HuH-7.5 (cell line): ENCODE measurements at regions not wholly inside any gene's neighbourhood (a gene's known extent, or its start where the extent isn't known, plus 50 kb on each side); places are given as distances from the start of the nearest gene placed in this dataset.
A peak's percentile ranks its signal among the peaks of the same experiment; 100 is the strongest.
"Not testable (repeated sequence)": the region's sequence is repeated elsewhere in the genome, so short reads cannot be mapped to it uniquely, and the experiment has no call there.

Source experiments
- DNase-seq: peaks from one replicate; pipeline ENCODE4 v3.0.0; 2011; ENCODE audit warnings: low spot score

GRCh38 chr3:107942244-107942643 lies 148.6 kb downstream of the CD47 start:
- DNase-seq, result no peak

DNA sequence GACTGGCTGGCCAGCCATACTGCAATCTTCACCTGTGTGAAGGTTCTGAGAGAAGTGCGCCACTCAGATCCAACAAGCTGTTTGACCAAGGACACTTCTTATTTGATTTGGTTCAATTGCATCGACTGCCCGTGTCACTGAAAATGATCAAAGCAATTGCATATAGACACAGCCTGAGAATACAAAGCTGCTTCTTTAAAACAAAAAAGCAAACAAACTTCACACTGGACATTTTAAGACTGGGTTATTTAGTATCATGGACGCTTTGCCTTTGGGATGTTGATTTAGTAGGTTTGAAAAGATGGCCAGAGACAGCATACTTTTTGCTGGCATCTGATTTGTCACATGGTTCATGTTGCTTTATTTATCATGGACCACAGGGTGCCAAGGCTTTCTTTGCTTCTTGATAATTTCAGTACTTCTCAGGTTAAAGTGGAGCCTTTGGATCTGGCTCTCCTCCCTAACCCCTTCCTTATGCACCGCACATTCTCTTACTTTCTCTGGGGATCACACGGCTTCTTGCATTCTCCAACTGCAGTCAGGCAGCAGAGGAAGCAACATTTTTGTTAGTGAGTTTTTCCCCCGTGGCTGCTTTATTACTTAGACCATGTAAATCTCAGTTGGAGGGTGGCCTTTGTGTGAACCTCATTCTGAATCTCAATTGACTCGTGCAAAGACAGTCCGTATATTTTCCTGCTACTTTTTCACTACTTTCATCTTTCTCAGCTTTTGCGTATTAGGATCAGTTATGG lies 151.0 kb downstream of the CD47 start:
- DNase-seq, result no peak

- no peak for DNase-seq
These were observed 152.7 kb downstream of the CD47 start for GRCh38 chr3:107938143-107938542.

GRCh38 chr3:107934808-107935207 lies 156.0 kb downstream of the CD47 start:
- DNase-seq, result no peak

GRCh38 chr3:107933450-107933849 lies 157.4 kb downstream of the CD47 start:
- DNase-seq, result no peak

- DNase-seq, result no peak
These were observed 159.5 kb downstream of the CD47 start for GRCh38 chr3:107931326-107931725.

DNA sequence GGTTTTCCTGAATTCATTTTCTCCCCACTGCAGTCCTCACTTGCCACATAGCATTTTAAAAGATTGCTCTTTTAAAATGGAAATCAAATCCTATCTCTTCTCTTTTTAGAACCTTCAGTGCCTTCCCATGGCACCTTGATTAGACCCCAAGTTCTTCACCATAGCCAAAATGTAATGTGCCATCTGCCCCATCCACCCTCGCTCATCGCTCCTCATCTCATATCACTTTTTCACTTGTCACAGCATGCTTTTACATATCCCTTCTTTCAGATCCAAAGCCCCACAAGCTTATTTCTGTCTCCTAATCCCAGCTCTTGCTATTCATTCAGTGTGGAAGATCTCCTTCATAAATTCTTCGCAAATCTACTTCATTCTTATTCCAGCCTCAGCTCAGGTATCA lies 161.7 kb downstream of the CD47 start:
- no peak for DNase-seq

DNA sequence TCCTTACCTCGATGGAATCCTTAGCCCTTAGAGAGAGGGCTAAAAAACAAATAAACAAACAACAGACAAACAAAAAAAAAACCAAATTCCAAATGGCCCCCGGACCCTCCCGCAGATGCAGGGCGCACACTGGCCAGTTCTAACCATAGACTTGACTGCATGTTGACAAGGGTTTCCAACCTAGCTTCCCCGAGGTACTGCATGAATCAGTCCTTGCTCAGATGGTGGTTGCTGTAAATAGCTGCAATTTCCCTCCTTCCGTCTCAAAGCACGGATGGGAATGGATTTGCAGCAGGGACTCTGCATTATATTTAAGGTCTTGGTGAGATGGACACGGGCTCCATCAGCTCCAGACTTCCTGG lies 162.8 kb downstream of the CD47 start:
- peak; percentile 39 for DNase-seq

DNA sequence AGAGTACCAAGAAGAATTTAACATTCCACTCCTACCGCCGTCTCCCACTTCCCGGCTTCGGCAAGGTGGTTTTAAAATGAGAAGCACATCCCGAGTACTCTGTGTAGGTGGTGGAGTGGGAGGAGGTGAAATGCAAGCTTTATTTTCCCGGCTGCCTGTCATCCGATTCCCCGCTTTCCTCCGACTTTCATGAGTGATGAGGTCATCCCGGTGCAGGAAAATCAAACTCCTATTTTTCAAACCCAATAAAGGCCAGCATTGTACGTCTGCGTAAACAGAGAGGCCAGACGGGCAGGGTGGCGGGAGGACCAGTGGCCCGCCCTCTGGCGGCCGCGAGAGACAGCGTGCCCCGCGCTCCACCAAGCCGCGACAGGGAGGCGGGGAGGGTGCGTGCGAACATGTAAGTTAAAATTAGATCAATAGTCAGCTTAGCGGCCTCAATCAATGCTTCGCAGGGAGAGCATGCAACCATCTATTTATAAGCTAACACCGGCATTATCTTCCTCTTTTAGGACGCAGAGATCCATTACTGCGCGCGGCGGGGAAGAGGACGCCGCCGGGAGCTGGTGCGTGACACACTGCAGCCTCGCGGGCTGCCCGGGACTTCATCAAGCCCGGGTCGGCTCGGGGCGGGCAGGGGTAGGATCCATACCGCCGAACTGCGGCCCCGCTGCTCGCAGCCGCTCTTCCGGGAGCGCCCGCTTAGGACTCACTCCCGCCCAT lies 163.3 kb downstream of the CD47 start:
- DNase-seq, result peak; percentile 82

DNA sequence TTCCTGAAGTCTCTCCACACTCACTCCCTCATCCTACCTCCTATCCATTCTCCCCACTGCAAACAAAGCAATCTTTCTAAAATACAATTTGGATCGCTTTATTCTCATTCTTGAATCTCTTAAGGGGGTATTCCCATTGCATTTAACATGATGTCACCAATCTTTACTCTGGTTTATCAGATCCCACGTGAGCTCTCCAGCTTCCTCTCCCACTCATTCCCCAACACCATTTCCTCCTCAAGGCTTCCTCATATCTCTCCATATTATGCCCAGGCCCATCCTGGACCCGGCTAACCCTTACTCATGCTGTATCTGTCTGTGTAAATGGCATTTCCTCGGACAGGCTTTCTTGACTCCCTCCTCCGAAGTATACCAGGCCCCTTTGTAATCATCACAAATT lies 165.0 kb downstream of the CD47 start:
- no peak for DNase-seq

DNA sequence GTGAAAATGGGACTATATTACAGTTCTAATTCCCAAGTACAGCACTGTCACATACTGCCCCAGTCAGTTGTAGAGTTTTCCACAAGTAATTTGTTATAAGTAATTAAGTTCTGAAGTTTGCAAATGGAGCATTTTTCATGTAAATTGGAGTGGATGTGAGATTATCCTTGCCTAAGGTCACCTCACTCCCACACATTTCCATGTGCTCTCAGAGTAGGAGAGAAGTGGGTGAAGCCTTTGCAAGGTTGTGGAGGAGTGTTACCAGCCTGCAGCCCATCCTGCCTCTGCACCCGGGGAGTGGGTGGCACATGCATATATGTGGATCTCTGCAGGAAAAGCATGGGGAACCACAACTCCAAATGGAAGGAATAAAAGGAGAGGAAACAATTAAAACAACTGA lies 169.8 kb downstream of the CD47 start:
- DNase-seq, result no peak

DNA sequence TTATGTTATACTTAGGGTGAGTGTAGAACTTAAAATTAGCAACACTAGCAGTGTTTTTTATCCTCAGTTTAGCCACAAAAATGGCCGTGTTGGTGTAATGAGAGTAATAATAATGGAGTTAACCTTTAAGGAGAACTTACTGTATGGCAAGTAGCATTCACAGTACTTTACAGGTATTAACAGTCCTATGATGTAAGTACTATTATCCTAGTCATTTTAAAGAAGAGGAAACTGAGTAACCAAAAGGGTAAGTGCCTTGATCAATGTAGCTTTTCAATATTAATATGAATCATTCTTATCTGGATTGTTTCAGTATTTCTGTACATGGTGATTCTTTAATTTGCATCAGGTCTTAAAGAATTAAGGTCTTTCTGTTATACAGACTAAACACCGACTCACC lies 170.3 kb downstream of the CD47 start:
- no peak for DNase-seq

DNA sequence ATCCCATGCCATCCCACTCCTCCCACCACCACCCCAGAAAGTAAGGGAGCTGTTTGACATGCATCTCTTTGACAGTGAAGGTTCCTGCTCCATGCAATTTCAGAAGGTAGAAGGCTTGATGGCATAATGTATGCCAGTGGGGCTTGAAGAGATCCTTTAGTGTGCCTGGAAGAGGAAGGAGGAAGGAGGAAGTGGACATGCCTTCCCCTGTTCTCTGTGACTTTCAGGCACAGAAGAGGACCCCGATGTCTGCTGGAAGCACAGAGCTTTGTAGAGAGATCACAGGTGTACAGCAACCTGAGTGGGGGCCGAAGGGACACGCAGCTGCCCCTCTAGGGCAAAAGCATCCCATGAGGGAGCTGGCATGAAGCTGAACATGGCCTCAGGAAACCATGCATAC lies 171.6 kb downstream of the CD47 start:
- no peak for DNase-seq

DNA sequence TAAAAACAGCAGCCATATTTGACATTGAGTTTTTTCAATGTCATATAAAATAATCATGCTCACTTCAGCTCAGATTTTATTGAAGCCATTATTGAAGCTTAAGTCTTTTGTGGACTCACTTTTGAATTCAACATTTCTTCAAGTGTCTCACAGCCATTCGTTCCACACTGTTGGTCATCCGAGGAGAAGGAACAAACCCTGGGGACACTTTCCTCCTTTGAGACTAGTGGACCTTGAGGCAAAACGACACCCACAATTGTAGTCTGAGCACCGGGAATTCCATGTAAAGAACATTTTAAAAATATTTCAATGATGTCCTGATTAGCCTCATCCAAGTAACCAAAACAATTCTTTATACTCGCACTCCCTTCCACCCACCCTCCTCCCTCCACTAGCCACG lies 174.7 kb downstream of the CD47 start:
- no peak for DNase-seq

GRCh38 chr3:107915706-107916105 lies 175.1 kb downstream of the CD47 start:
- DNase-seq, result no peak

GRCh38 chr3:107913701-107914100 lies 177.1 kb downstream of the CD47 start:
- DNase-seq, result no peak

- DNase-seq, result no peak
These were observed 179.4 kb downstream of the CD47 start for GRCh38 chr3:107911337-107912000.

DNA sequence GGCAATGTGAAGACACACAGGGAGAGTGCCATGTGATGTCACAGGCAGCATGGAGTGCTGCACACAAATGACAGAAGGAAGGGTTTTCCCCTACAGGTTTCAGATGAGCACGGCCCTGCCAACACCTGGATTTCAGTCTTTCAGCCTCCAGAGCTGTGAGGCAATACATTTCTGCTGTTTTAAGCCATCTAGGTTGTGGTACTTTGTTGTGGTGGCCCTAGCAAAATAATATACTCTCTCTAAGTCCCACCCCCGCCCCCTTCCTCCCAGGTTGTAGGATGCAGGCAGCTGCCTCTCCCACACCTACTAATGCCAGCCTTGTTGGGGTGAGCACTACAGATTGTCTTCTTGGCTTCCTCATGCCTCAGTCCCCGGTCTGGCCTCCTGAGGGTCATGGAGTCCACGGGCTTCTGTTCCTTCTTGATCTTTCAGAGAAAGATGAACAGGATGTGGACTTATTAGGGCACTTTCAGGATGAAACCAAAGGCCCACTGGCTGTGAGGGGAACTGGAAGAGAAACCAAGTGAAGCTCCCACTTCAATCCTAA lies 180.0 kb downstream of the CD47 start:
- DNase-seq, result no peak

DNA sequence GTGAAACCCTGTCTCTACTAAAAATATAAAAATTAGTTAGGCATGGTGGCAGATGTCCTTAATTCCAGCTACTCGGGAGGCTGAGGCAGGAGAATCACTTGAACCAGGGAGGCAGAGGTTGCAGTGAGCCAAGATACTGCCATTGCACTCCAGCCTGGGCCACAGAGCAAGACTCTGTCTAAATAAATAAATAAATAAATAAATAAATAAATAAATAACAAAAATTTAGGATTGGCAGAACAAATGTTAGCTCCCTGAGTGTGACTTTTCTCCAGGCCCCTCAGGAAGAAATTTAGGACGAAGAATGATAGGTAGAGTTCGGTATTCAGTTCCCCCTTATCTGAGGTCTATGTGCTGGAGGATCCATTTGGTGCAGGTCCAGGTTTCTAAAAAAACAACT lies 181.2 kb downstream of the CD47 start:
- DNase-seq, result not testable (repeated sequence)

GRCh38 chr3:107907996-107908395 lies 182.8 kb downstream of the CD47 start:
- no peak for DNase-seq

DNA sequence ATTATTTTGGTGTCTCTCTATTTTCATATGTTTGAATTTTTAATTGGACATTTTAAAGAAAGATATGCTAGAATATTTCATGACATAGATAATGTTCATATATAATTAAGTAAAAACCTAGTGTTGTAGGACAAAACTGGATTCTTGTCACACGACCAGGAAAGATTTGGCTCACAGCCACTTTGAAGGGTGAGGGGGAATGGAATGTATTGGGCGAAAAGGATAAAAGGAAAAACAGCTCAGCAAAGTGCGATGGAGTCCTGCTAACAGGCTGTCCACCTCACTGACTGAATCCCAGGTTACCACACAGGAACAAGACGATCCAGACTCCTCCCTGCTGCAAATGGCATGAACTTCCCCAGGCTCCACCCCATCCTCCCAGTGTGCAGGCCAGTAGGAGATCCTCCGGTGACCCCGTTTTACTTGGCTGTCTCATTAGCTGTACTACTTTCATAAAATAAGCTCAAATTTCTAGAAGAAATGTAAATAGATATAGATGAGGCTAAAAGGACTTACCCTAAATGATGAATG lies 186.2 kb downstream of the CD47 start:
- DNase-seq, result no peak

DNA sequence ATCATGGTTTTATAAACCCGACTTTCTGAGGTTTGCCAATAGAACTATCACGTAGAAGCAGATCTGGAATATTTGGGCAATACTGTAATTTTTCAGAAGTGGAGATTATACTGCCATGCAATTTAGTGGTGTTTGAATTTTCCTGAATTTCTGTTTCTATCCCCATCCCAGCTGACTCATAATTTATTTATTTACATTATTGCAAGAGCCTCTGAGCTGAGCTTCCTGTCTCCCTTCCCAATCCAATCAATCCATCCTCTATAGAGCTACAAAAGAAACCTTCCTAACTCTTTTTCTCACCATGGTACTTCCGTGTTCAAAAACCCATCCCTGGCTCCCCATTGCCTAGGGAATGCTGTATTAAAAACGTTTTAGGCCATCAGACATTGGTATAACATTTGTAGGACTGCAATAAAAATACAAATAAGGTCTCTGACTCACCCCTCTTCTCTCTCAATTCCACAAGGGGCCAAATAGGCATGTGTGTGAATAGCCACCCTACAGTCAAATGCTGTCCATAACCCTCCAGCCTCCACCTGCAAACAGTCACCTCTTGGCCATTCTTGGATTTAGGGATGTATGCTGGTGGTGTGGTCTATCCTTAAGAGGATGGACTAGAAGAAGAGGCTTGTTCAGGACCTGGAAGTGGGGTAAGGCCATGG lies 190.7 kb downstream of the CD47 start:
- no peak for DNase-seq
